ENCODE measurements at regions not wholly inside any gene's neighbourhood (a gene's known extent, or its start where the extent isn't known, plus 50 kb on each side); places are given as distances from the start of the nearest gene placed in this dataset.

DNA sequence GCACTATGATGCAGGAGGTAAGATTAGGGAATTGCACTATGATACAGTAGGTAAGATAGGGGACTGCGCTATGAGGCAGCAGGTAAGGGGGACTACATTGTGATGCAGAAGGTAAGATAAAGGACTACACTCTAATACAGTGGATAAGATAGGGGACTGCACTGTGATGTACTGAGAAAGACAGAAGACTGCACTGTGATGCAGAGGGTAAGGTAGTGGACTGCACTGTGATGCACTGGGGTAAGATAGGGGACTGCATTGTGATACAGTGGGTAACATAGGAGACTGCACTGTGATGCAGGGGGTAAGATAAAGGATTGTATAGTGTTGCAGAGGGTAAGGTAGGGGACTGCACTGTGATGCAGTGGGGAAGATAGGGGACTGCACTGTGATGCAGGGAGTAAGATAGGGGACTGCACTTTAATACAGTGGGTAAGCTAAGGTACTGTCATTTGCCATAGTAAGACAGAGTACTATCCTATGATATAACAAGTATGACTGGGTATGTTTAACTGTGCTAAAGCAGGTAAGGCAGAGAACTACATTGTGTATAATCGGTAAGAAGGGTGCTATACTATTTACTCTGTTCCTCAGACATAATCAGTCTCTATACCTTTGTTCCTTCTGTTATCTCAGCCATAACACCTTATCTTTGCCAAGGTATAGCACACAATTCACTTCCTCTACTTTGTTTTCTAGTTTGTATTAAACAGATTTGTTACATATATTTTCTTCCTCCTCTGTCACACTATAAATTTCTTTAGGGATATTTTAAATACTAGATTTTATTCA, 208.5 kb downstream of the BARHL2 start:
- Histone ChIP-seq H3K4me1 (ENCODE audit: control insufficient read depth, insufficient read depth, low read length, poor library complexity, severe bottlenecking) (no peaks in the 10 kb centered on the region), H3K27ac (ENCODE audit: insufficient read depth, low read length, poor library complexity, severe bottlenecking) (no peak overlapping the region), H3K9me3 (ENCODE audit: control insufficient read depth in 2 of 2, low read length in 2 of 2) (no peaks in the 10 kb centered on the region), H3K4me3 (ENCODE audit: low read depth, low read length) (no peak overlapping the region), H3K36me3 (ENCODE audit: control insufficient read depth, insufficient read depth, low read length) (no peaks in the 10 kb centered on the region), H3K27me3 (ENCODE audit: control insufficient read depth, insufficient read depth, low read length) (peaks cover 4% of the 10 kb centered on the region)
- Mint-ChIP-seq H3K4me1 (no peaks in the 10 kb centered on the region), H3K27ac (no peak overlapping the region), H3K27me3 (no peaks in the 10 kb centered on the region), H3K4me3 (no peak overlapping the region), H3K36me3 (no peaks in the 10 kb centered on the region), H3K9me3 (peaks cover 0 to 4% (median 0%) of the 10 kb centered on the region in 7 donors)
- DNase-seq (no peak), ATAC-seq (ENCODE audit: low read depth in 2 of 2) (no peak)

DNA sequence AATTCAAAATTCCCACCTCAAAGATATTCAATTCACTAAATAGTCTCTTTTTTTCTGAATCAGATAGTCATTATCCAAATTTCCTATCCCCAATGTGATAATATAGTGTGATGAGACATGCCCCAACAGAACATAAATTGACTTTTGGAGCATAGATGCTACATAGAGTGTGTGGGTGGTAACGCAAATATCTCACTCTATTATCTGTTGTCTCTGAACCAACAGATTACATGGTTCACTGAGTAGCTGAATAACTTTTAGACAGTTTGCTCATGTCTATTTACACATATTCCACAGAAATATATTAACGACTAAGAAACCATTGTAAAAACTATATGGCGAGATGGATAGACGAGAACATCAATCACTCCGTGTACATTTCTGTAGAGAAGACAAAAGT, 209.9 kb downstream of the BARHL2 start:
- ATAC-seq (ENCODE audit: low read depth in 2 of 2): no peak
- H3K27ac ChIP-seq (ENCODE audit: insufficient read depth, low read length, poor library complexity, severe bottlenecking): no peak overlapping the region

GRCh38 chr1:90505806-90506205, 211.3 kb downstream of the BARHL2 start:
- Histone ChIP-seq H3K27ac (ENCODE audit: insufficient read depth, low read length, poor library complexity, severe bottlenecking) (no peak overlapping the region), H3K4me3 (ENCODE audit: low read depth, low read length) (no peak overlapping the region), H3K36me3 (ENCODE audit: control insufficient read depth, insufficient read depth, low read length) (no peaks in the 10 kb centered on the region), H3K27me3 (ENCODE audit: control insufficient read depth, insufficient read depth, low read length) (peaks cover 4% of the 10 kb centered on the region), H3K9me3 (ENCODE audit: control insufficient read depth in 2 of 2, low read length in 2 of 2) (no peaks in the 10 kb centered on the region), H3K4me1 (ENCODE audit: control insufficient read depth, insufficient read depth, low read length, poor library complexity, severe bottlenecking) (no peaks in the 10 kb centered on the region)
- H3K27me3 Mint-ChIP-seq: no peaks in the 10 kb centered on the region
- H3K4me3 Mint-ChIP-seq: no peak overlapping the region
- DNase-seq: no peak
- H3K9me3 Mint-ChIP-seq: peaks cover 0 to 4% (median 0%) of the 10 kb centered on the region in 7 donors
- H3K4me1 Mint-ChIP-seq: no peaks in the 10 kb centered on the region
- H3K36me3 Mint-ChIP-seq: no peaks in the 10 kb centered on the region
- ATAC-seq (ENCODE audit: low read depth in 2 of 2): no peak
- H3K27ac Mint-ChIP-seq: no peak overlapping the region

More for the DNA sequence above, 209.9 kb downstream of the BARHL2 start:
- H3K4me1 Mint-ChIP-seq: no peaks in the 10 kb centered on the region
- no peaks in the 10 kb centered on the region for H3K9me3 ChIP-seq (ENCODE audit: control insufficient read depth in 2 of 2, low read length in 2 of 2)
- H3K4me1 ChIP-seq (ENCODE audit: control insufficient read depth, insufficient read depth, low read length, poor library complexity, severe bottlenecking): no peaks in the 10 kb centered on the region
- H3K27me3 Mint-ChIP-seq: no peaks in the 10 kb centered on the region
- H3K27me3 ChIP-seq (ENCODE audit: control insufficient read depth, insufficient read depth, low read length): peaks cover 4% of the 10 kb centered on the region
- H3K4me3 Mint-ChIP-seq: no peak overlapping the region
- H3K4me3 ChIP-seq (ENCODE audit: low read depth, low read length): no peak overlapping the region
- no peaks in the 10 kb centered on the region for H3K36me3 ChIP-seq (ENCODE audit: control insufficient read depth, insufficient read depth, low read length)
- no peak overlapping the region for H3K27ac Mint-ChIP-seq
- DNase-seq: no peak
- H3K36me3 Mint-ChIP-seq: no peaks in the 10 kb centered on the region
- peaks cover 0 to 4% (median 0%) of the 10 kb centered on the region in 7 donors for H3K9me3 Mint-ChIP-seq

DNA sequence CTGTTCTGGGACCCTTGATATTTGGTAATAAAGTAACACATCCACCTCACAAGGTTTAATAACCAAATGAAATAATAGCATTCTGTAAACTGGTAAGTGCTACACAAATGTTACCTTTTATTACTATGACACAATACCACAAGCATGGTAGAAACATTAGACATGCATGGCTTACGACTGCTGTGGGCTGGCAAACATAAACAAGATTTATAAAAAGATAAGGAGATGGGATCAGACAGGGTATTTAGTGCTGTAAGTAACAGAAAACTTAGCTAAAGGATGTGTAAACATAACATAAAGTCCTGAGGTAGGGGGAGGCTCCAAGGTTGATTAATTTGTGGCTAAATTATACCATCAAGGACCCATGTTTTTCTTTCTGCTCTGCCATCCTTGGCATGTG, 212.6 kb downstream of the BARHL2 start:
- peaks cover 0 to 4% (median 0%) of the 10 kb centered on the region in 7 donors for H3K9me3 Mint-ChIP-seq
- no peaks in the 10 kb centered on the region for H3K36me3 Mint-ChIP-seq
- no peaks in the 10 kb centered on the region for H3K36me3 ChIP-seq (ENCODE audit: control insufficient read depth, insufficient read depth, low read length)

DNA sequence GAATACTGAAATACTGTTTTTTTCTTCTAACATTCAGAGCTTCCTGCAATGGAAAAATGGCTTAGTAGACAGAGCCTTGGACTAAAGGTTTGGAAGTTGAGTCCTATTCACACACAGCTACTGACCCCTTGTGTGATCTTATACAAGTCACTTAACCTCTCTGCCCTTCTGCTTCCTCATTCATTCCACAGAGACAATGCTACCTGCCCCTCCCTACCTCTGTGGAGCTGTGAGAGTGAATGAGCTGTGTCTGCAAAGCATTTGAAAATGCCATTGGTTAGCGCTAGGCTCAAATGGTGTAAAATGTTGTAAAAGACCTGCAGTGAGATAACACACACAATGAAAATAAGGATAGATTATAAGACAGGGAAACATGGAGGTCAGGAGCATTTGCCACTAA, 214.4 kb downstream of the BARHL2 start:
- Histone ChIP-seq H3K9me3 (ENCODE audit: control insufficient read depth in 2 of 2, low read length in 2 of 2) (no peaks in the 10 kb centered on the region), H3K27me3 (ENCODE audit: control insufficient read depth, insufficient read depth, low read length) (no peaks in the 10 kb centered on the region), H3K4me1 (ENCODE audit: control insufficient read depth, insufficient read depth, low read length, poor library complexity, severe bottlenecking) (no peaks in the 10 kb centered on the region), H3K27ac (ENCODE audit: insufficient read depth, low read length, poor library complexity, severe bottlenecking) (no peak overlapping the region), H3K36me3 (ENCODE audit: control insufficient read depth, insufficient read depth, low read length) (no peaks in the 10 kb centered on the region), H3K4me3 (ENCODE audit: low read depth, low read length) (no peak overlapping the region)
- no peaks in the 10 kb centered on the region for H3K4me1 Mint-ChIP-seq
- H3K27ac Mint-ChIP-seq: no peak overlapping the region
- no peaks in the 10 kb centered on the region for H3K9me3 Mint-ChIP-seq
- DNase-seq (no peak), ATAC-seq (ENCODE audit: low read depth in 2 of 2) (no peak)
- no peak overlapping the region for H3K4me3 Mint-ChIP-seq
- H3K27me3 Mint-ChIP-seq: no peaks in the 10 kb centered on the region
- H3K36me3 Mint-ChIP-seq: no peaks in the 10 kb centered on the region

More for the DNA sequence above, 212.6 kb downstream of the BARHL2 start:
- no peaks in the 10 kb centered on the region for H3K9me3 ChIP-seq (ENCODE audit: control insufficient read depth in 2 of 2, low read length in 2 of 2)
- DNase-seq: no peak
- H3K27me3 Mint-ChIP-seq: no peaks in the 10 kb centered on the region
- no peak for ATAC-seq (ENCODE audit: low read depth in 2 of 2)
- no peak overlapping the region for H3K27ac Mint-ChIP-seq
- no peak overlapping the region for H3K4me3 ChIP-seq (ENCODE audit: low read depth, low read length)
- no peaks in the 10 kb centered on the region for H3K4me1 ChIP-seq (ENCODE audit: control insufficient read depth, insufficient read depth, low read length, poor library complexity, severe bottlenecking)
- no peak overlapping the region for H3K27ac ChIP-seq (ENCODE audit: insufficient read depth, low read length, poor library complexity, severe bottlenecking)
- H3K4me1 Mint-ChIP-seq: no peaks in the 10 kb centered on the region
- H3K27me3 ChIP-seq (ENCODE audit: control insufficient read depth, insufficient read depth, low read length): peaks cover 4% of the 10 kb centered on the region
- no peak overlapping the region for H3K4me3 Mint-ChIP-seq

DNA sequence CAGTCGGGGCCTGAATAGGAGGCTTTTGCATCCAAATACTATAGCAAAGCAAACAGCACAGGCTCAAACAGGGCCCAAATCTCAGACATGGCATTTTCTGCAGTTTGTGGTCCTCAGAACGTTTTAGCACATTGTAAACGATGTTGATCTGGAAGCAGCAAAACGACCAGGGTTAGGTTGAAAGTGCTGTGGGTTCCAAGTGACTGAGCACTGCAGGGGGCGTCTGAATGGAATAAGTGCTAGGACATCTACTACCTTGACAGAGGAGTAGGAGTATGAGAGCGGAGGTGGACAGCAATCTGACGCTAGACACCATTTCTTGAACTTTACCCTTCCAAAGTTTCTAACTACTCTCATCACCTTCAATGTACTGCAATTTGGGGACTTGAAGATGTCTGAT, 214.9 kb downstream of the BARHL2 start:
- H3K4me1 Mint-ChIP-seq: no peaks in the 10 kb centered on the region
- H3K27ac Mint-ChIP-seq: no peak overlapping the region
- ATAC-seq (ENCODE audit: low read depth in 2 of 2): no peak
- H3K4me3 Mint-ChIP-seq: no peak overlapping the region
- no peaks in the 10 kb centered on the region for H3K36me3 ChIP-seq (ENCODE audit: control insufficient read depth, insufficient read depth, low read length)
- H3K9me3 Mint-ChIP-seq: no peaks in the 10 kb centered on the region
- no peaks in the 10 kb centered on the region for H3K9me3 ChIP-seq (ENCODE audit: control insufficient read depth in 2 of 2, low read length in 2 of 2)
- H3K27me3 ChIP-seq (ENCODE audit: control insufficient read depth, insufficient read depth, low read length): no peaks in the 10 kb centered on the region
- no peaks in the 10 kb centered on the region for H3K27me3 Mint-ChIP-seq
- no peak overlapping the region for H3K4me3 ChIP-seq (ENCODE audit: low read depth, low read length)
- no peaks in the 10 kb centered on the region for H3K36me3 Mint-ChIP-seq
- H3K4me1 ChIP-seq (ENCODE audit: control insufficient read depth, insufficient read depth, low read length, poor library complexity, severe bottlenecking): no peaks in the 10 kb centered on the region
- DNase-seq: no peak
- no peak overlapping the region for H3K27ac ChIP-seq (ENCODE audit: insufficient read depth, low read length, poor library complexity, severe bottlenecking)

DNA sequence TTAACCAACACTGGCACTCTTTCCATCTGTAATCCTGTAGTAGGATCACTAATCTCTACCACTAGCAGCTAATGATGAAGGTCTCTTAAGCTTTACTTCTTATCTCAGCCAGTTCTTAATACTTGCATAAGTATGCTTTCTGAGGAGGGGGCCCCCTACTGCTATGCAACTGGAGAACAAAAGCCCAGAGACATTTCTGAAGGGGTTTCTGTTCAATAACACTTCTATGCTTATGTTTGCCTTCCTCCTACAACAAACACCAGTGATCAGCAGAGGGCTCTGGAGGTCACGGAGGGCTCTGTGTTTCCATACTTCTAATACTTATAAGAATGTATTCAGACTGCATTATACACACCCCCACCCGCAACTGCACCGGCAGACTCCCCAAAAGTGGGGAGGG, 215.8 kb downstream of the BARHL2 start:
- no peaks in the 10 kb centered on the region for H3K4me1 Mint-ChIP-seq
- H3K27ac Mint-ChIP-seq: peak overlapping the region in 1 of 3 donors; percentile 6
- H3K4me3 Mint-ChIP-seq: no peak overlapping the region
- Histone ChIP-seq H3K36me3 (ENCODE audit: control insufficient read depth, insufficient read depth, low read length) (no peaks in the 10 kb centered on the region), H3K9me3 (ENCODE audit: control insufficient read depth in 2 of 2, low read length in 2 of 2) (no peaks in the 10 kb centered on the region), H3K27me3 (ENCODE audit: control insufficient read depth, insufficient read depth, low read length) (no peaks in the 10 kb centered on the region), H3K4me1 (ENCODE audit: control insufficient read depth, insufficient read depth, low read length, poor library complexity, severe bottlenecking) (no peaks in the 10 kb centered on the region), H3K27ac (ENCODE audit: insufficient read depth, low read length, poor library complexity, severe bottlenecking) (no peak overlapping the region), H3K4me3 (ENCODE audit: low read depth, low read length) (no peak overlapping the region)
- no peak for ATAC-seq (ENCODE audit: low read depth in 2 of 2)
- H3K36me3 Mint-ChIP-seq: no peaks in the 10 kb centered on the region
- no peak for DNase-seq
- H3K9me3 Mint-ChIP-seq: peaks cover 0 to 3% (median 0%) of the 10 kb centered on the region in 7 donors
- H3K27me3 Mint-ChIP-seq: no peaks in the 10 kb centered on the region

- DNase-seq: no peak
- Mint-ChIP-seq H3K27ac (no peak overlapping the region), H3K27me3 (peaks cover 17% of the 10 kb centered on the region), H3K36me3 (no peaks in the 10 kb centered on the region), H3K4me3 (no peak overlapping the region), H3K4me1 (no peaks in the 10 kb centered on the region), H3K9me3 (peaks cover 0 to 7% (median 0%) of the 10 kb centered on the region in 7 donors)
- Histone ChIP-seq H3K4me3 (ENCODE audit: low read depth, low read length) (no peak overlapping the region), H3K36me3 (ENCODE audit: control insufficient read depth, insufficient read depth, low read length) (no peaks in the 10 kb centered on the region), H3K9me3 (ENCODE audit: control insufficient read depth in 2 of 2, low read length in 2 of 2) (no peaks in the 10 kb centered on the region), H3K27ac (ENCODE audit: insufficient read depth, low read length, poor library complexity, severe bottlenecking) (no peak overlapping the region), H3K4me1 (ENCODE audit: control insufficient read depth, insufficient read depth, low read length, poor library complexity, severe bottlenecking) (no peaks in the 10 kb centered on the region), H3K27me3 (ENCODE audit: control insufficient read depth, insufficient read depth, low read length) (peaks cover 1% of the 10 kb centered on the region)
- no peak for ATAC-seq (ENCODE audit: low read depth in 2 of 2)
Observed at GRCh38 chr1:90494748-90495282, 222.3 kb downstream of the BARHL2 start.
